Upper lobe of left lung (tissue), 6 donors: ENCODE measurements at regions not wholly inside any gene's neighbourhood (a gene's known extent, or its start where the extent isn't known, plus 50 kb on each side); places are given as distances from the start of the nearest gene placed in this dataset.
"Not testable (repeated sequence)": the region's sequence is repeated elsewhere in the genome, so short reads cannot be mapped to it uniquely, and the experiment has no call there.

Experiments used
- ATAC-seq, 2 donors: fragments of 200-7000 bp; cut with Tn5 transposase; one replicate each; pipeline ENCODE4 v1.9.1; 2022; ENCODE audit warnings: mild to moderate bottlenecking in 2 of 2, moderate library complexity in 2 of 2; ENCODE audit not compliant: low FRiP score in 2 of 2
- DNase-seq, 2 donors: peaks; one replicate each; pipeline ENCODE4 v3.0.0-alpha.2; 2019 to 2020
- H3K27ac ChIP-seq, 4 donors: fragments of 200-600 bp; sonication (generic); one replicate each; pipeline ENCODE4 v1.5.1; 2016 to 2019
- H3K27me3 ChIP-seq, 4 donors: fragments of 200-600 bp; sonication (generic); one replicate each; pipeline ENCODE4 v1.5.1; 2017 to 2019
- H3K36me3 ChIP-seq, 4 donors: fragments of 200-600 bp; sonication (generic); one replicate each; pipeline ENCODE4 v1.5.1; 2016 to 2019
- H3K4me1 ChIP-seq, 4 donors: fragments of 200-600 bp; sonication (generic); one replicate each; pipeline ENCODE4 v1.5.1; 2018 to 2019
- H3K4me3 ChIP-seq, 4 donors: fragments of 200-600 bp; sonication (generic); one replicate each; pipeline ENCODE4 v1.5.1; 2017 to 2019; ENCODE audit warnings: mild to moderate bottlenecking in 2 of 4, moderate library complexity in 1 of 4
- H3K9me3 ChIP-seq, 4 donors: fragments of 200-600 bp; sonication (generic); one replicate each; pipeline ENCODE4 v1.5.1; 2018 to 2019
- CTCF ChIP-seq, 6 experiments: fragments of 450-650 bp in 4 of 6; fragments of 200-600 bp in 2 of 6; sonication (generic) in 2 of 6; IDR thresholded peaks; one replicate each; pipeline ENCODE4 v1.5.1; 2016 to 2019; ENCODE audit warnings: antibody characterized with exemption in 6 of 6
- EP300 ChIP-seq, 4 donors: sonication (generic); formaldehyde crosslinking; IDR thresholded peaks; one replicate each; pipeline ENCODE4 v1.5.1; 2017; ENCODE audit warnings: antibody characterized with exemption in 4 of 4, control low read depth in 2 of 4
- POLR2A ChIP-seq, 4 donors: fragments of 450-650 bp; IDR thresholded peaks; one replicate each; pipeline ENCODE4 v1.5.1; 2016 to 2017; ENCODE audit warnings: antibody characterized with exemption in 4 of 4, mild to moderate bottlenecking in 2 of 4
- POLR2AphosphoS5 ChIP-seq, 2 donors: sonication (generic); formaldehyde crosslinking; IDR thresholded peaks; one replicate each; pipeline ENCODE4 v1.5.1; 2017; ENCODE audit warnings: antibody characterized with exemption in 2 of 2
- WGBS, 2 donors: methylation state at CpG; one replicate each; pipeline ENCODE4 v1.1.5; 2017 to 2018; 5-methylcytosine and 5-hydroxymethylcytosine counted together
- donor health status: DM: no; HTN: no; CAD: no; lungs with moderate emphysema.
- donor health status: DM: no; HTN: yes; CAD: no; lungs with severe emphysema.

GRCh38 chr2:59174536-59175243 is 933.6 kb upstream of the FANCL start:
- 89 to 93% methylated on average over 12 of the region's 13 CpGs for WGBS, 2 donors
- DNase-seq (no peak), ATAC-seq (no peak)
- Histone ChIP-seq H3K36me3 (no peaks in the 10 kb centered on the region), H3K4me3 (no peak overlapping the region), H3K9me3 (no peaks in the 10 kb centered on the region), H3K27me3 (no peaks in the 10 kb centered on the region), H3K4me1 (no peaks in the 10 kb centered on the region), H3K27ac (no peak overlapping the region)
- TF ChIP-seq EP300 (IDR thresholded peaks at IDR 0.05) (no peak), POLR2AphosphoS5 (IDR thresholded peaks at IDR 0.05) (no peak), CTCF (IDR thresholded peaks at IDR 0.05) (no peak), POLR2A (IDR thresholded peaks at IDR 0.05) (no peak)

DNA sequence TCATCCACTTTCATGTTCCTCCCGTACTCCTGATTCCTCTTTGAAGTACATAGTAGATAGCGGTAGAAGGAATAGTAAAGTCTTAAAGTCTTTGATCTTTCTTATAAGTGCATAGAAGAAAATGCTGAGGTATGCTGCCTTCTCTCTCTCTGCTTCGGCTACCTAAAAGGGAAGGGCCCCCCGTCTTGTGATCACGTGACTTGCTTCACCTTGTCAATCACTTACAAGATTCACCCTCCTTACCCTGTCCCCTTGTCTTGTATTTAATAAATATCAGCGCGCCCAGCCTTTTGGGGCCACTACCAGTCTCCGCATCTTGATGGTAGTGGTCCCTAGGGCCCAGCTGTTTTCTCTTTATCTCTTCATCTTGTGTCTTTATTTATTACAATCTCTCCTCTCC is 932.2 kb upstream of the FANCL start:
- no peak for ATAC-seq
- Histone ChIP-seq H3K36me3 (no peaks in the 10 kb centered on the region), H3K27me3 (no peaks in the 10 kb centered on the region), H3K27ac (no peak overlapping the region), H3K9me3 (no peaks in the 10 kb centered on the region), H3K4me1 (no peaks in the 10 kb centered on the region), H3K4me3 (no peak overlapping the region)
- TF ChIP-seq EP300 (IDR thresholded peaks at IDR 0.05) (no peak), POLR2A (IDR thresholded peaks at IDR 0.05) (no peak), CTCF (IDR thresholded peaks at IDR 0.05) (no peak), POLR2AphosphoS5 (IDR thresholded peaks at IDR 0.05) (no peak)
- no peak for DNase-seq
- 94 to 96% methylated on average over 8 of the region's 8 CpGs for WGBS, 2 donors

- TF ChIP-seq POLR2A (IDR thresholded peaks at IDR 0.05) (no peak), EP300 (IDR thresholded peaks at IDR 0.05) (no peak)
Observed at GRCh38 chr2:59171019-59171418, 929.9 kb upstream of the FANCL start.

DNA sequence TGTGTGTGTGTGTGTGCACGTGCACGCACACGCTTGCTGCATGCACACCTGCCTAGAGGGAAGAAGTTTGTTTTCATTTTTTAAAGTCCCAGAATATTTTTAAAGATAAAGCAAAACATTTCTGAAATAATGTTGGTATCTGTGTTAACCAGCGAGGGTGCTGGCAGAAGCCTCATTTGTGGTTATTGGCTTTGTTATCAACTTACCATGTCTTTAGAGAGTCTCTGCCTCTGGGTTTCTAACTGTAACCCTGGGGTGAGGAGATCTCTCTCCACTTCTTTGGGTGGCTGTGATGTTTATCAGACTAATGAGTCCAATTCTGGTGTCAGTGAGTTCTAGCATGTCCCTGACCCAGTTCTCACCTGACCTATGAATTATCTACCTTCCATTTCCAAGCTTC is 927.6 kb upstream of the FANCL start:
- H3K4me3 ChIP-seq, result no peak overlapping the region
- ATAC-seq (no peak), DNase-seq (no peak)
- 87 to 93% methylated on average over 4 of the region's 4 CpGs for WGBS, 2 donors
- no peak overlapping the region for H3K27ac ChIP-seq
- TF ChIP-seq POLR2A (IDR thresholded peaks at IDR 0.05), result no peak
- TF ChIP-seq POLR2AphosphoS5 (IDR thresholded peaks at IDR 0.05), result no peak
- no peak for TF ChIP-seq EP300 (IDR thresholded peaks at IDR 0.05)
- no peak for TF ChIP-seq CTCF (IDR thresholded peaks at IDR 0.05)
- no peaks in the 10 kb centered on the region for H3K36me3 ChIP-seq
- H3K27me3 ChIP-seq, result no peaks in the 10 kb centered on the region
- H3K4me1 ChIP-seq, result no peaks in the 10 kb centered on the region
- no peaks in the 10 kb centered on the region for H3K9me3 ChIP-seq

More at GRCh38 chr2:59171019-59171418, 929.9 kb upstream of the FANCL start:
- DNase-seq (no peak), ATAC-seq (no peak)
- Histone ChIP-seq H3K27ac (no peak overlapping the region), H3K9me3 (no peaks in the 10 kb centered on the region), H3K36me3 (no peaks in the 10 kb centered on the region), H3K27me3 (no peaks in the 10 kb centered on the region), H3K4me1 (no peaks in the 10 kb centered on the region), H3K4me3 (no peak overlapping the region)

DNA sequence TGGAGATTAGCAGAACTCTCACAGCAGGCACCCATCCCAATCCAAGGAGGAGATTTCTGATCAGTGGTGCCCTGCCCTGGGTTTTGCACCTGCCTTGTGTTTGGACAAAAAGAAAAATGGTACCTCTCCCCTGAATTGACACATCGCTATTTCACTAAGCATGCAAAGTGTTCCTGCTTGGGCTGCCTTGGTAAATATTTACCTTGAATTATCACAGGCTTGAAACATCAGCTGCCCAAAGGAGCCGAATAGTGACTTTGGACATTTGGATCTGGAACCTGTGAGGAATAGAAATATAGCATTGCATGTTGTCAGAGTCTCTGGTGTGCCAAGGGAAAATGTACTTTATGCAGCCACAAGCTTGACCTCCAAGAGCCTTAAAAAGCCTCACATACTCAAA is 926.4 kb upstream of the FANCL start:
- Histone ChIP-seq H3K36me3 (no peaks in the 10 kb centered on the region), H3K27ac (no peak overlapping the region), H3K4me1 (no peaks in the 10 kb centered on the region), H3K4me3 (no peak overlapping the region), H3K27me3 (no peaks in the 10 kb centered on the region), H3K9me3 (no peaks in the 10 kb centered on the region)
- TF ChIP-seq CTCF (IDR thresholded peaks at IDR 0.05) (no peak), POLR2AphosphoS5 (IDR thresholded peaks at IDR 0.05) (no peak), POLR2A (IDR thresholded peaks at IDR 0.05) (no peak), EP300 (IDR thresholded peaks at IDR 0.05) (no peak)
- 74 to 80% methylated on average over 2 of the region's 2 CpGs for WGBS, 2 donors
- ATAC-seq (no peak), DNase-seq (no peak)

GRCh38 chr2:59157908-59158307 is 916.8 kb upstream of the FANCL start:
- not testable (repeated sequence) for H3K4me1 ChIP-seq, H3K4me3 ChIP-seq, H3K36me3 ChIP-seq, H3K27me3 ChIP-seq, DNase-seq, H3K27ac ChIP-seq, ATAC-seq, H3K9me3 ChIP-seq
- 75 to 83% methylated on average over 1 of the region's 1 CpG for WGBS, 2 donors
